ENCODE measurements at regions not wholly inside any gene's neighbourhood (a gene's known extent, or its start where the extent isn't known, plus 50 kb on each side); places are given as distances from the start of the nearest gene placed in this dataset.

DNA sequence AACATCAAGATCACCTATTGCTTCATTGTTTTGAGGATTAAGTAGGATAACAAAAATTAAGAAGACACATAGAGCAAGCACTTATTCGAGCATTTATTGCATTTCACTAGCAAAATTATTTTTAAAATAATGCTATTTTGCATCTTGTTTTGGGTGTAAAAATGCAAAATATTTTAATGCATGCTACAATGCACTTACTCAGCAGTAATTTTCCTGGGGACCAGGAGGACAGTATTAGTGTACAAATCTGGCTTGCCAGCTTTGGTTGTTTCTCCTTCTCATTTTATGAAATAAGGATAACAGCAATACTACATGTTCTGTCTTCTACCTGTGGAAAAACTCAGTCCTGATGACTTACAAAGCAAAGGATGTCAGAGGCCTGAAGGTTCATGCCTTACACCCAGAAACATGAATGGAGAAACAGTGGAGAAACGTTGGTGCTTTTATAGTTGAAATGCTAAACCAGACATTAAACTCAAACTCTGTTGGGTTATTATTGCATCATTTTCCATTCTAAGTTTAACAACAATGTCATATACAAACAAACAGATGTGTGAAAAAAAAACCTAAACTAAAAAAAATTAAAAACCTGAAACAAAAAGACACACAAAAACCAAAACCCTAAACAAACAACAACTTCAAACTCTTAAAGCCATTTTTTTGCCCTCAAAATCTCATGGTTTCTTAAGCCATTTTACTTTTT is 50.2 kb upstream of the ATXN1 start:
- TF ChIP-seq, protein P1, sequence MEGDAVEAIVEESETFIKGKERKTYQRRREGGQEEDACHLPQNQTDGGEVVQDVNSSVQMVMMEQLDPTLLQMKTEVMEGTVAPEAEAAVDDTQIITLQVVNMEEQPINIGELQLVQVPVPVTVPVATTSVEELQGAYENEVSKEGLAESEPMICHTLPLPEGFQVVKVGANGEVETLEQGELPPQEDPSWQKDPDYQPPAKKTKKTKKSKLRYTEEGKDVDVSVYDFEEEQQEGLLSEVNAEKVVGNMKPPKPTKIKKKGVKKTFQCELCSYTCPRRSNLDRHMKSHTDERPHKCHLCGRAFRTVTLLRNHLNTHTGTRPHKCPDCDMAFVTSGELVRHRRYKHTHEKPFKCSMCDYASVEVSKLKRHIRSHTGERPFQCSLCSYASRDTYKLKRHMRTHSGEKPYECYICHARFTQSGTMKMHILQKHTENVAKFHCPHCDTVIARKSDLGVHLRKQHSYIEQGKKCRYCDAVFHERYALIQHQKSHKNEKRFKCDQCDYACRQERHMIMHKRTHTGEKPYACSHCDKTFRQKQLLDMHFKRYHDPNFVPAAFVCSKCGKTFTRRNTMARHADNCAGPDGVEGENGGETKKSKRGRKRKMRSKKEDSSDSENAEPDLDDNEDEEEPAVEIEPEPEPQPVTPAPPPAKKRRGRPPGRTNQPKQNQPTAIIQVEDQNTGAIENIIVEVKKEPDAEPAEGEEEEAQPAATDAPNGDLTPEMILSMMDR (conservative IDR thresholded peaks at IDR 0.05): no peak
- TF ChIP-seq ZFX (IDR thresholded peaks at IDR 0.05): no peak
